ENCODE measurements at regions not wholly inside any gene's neighbourhood (a gene's known extent, or its start where the extent isn't known, plus 50 kb on each side); places are given as distances from the start of the nearest gene placed in this dataset.
"Not testable (repeated sequence)": the region's sequence is repeated elsewhere in the genome, so short reads cannot be mapped to it uniquely, and the experiment has no call there.

DNA sequence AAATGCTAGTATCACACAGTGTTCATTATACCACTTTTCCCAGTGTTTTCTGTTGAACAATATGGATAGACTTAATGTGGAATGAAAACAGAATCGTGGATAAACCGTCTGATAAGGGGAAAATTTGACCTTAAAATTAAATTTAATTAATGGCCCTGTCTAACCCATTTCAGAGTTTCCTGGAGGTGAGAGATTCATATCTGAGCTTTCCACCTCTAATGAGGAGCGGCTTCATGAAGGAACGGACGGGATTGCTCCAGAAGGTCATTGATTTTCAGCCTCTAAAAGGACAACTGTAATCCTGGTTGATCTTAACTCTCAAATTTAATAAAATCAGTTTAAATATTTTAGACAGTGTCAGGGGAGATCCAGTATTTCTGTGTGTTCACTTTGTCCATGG, 874.9 kb downstream of the GRID1 start:
- 69% methylated on average over 5 of the region's 5 CpGs for WGBS (ENCODE audit: low lambda C conversion rate, missing lambda C conversion rate)
- Histone ChIP-seq H3K79me2 (no peaks in the 10 kb centered on the region), H3K27me3 (no peaks in the 10 kb centered on the region), H4K20me1 (ENCODE audit: insufficient read depth, poor library complexity, severe bottlenecking) (no peaks in the 10 kb centered on the region), H3K4me2 (no peak overlapping the region), H3K4me1 (ENCODE audit: insufficient read depth) (no peaks in the 10 kb centered on the region), H3K9me2 (replicated peaks; ENCODE audit: insufficient read depth) (no peaks in the 10 kb centered on the region), H2AFZ (no peak overlapping the region), H3K9me3 (ENCODE audit: low read depth) (no peaks in the 10 kb centered on the region), H3K36me3 (replicated peaks; ENCODE audit: insufficient read depth, low read depth) (no peaks in the 10 kb centered on the region), H3K4me3 (no peak overlapping the region), H3K27ac (no peak overlapping the region)
- DNase-seq (ENCODE audit: low spot score): no peak
- TF ChIP-seq CTCF (IDR thresholded peaks at IDR 0.05; ENCODE audit: poor library complexity) (no peak), EZH2phosphoT487 (IDR thresholded peaks at IDR 0.05; ENCODE audit: low read depth, severe bottlenecking, unreplicated experiment) (no peak), EZH2 (IDR thresholded peaks at IDR 0.05; ENCODE audit: borderline replicate concordance) (no peak)

DNA sequence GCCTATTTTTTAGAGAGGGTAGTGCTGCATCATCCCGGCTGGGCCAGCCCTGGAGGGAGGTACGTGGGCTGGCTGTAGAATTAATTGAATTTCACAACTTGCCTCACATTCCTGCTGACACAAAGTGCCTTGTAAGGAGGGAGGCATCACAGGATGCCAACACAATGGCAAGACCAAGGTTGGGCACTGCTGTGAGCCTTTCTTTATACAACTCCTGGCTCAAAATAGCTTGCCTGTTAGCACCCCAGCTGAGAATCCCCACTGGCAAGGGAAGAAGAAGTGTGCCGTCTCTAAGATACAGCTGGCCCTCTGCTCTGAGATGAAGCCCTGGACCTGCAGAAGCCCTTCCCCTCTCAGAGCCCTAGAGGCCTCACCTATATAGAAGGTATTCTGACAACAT, 873.9 kb downstream of the GRID1 start:
- Histone ChIP-seq H3K4me3 (no peak overlapping the region), H3K79me2 (no peaks in the 10 kb centered on the region), H2AFZ (no peak overlapping the region), H3K36me3 (replicated peaks; ENCODE audit: insufficient read depth, low read depth) (no peaks in the 10 kb centered on the region), H3K9me3 (ENCODE audit: low read depth) (no peaks in the 10 kb centered on the region), H4K20me1 (ENCODE audit: insufficient read depth, poor library complexity, severe bottlenecking) (no peaks in the 10 kb centered on the region), H3K4me1 (ENCODE audit: insufficient read depth) (no peaks in the 10 kb centered on the region), H3K27me3 (no peaks in the 10 kb centered on the region), H3K27ac (no peak overlapping the region), H3K4me2 (no peak overlapping the region), H3K9me2 (replicated peaks; ENCODE audit: insufficient read depth) (no peaks in the 10 kb centered on the region)
- DNase-seq (ENCODE audit: low spot score): no peak
- WGBS (ENCODE audit: low lambda C conversion rate, missing lambda C conversion rate): 35% methylated on average over 3 of the region's 3 CpGs
- no peak for TF ChIP-seq EZH2 (IDR thresholded peaks at IDR 0.05; ENCODE audit: borderline replicate concordance)

DNA sequence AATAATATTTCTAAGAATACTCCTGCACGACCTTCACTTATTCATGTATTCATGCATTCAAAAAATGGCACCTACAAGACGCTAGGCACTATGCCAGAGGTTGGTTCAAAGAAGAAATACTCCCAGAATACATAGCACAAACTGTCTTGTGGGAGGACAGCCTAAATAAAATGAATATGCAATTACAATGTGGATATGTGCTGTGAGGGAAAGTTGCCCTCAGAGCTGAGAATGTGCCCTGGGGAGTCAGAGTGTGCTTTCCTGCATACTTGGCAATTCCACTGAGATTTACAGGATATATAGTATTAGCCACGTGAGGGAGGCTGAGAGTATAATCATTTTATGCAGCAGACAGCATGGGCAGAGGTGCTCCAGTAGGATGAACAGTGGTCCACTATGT, 872.9 kb downstream of the GRID1 start:
- Histone ChIP-seq H3K4me1 (ENCODE audit: insufficient read depth) (no peaks in the 10 kb centered on the region), H3K27me3 (no peaks in the 10 kb centered on the region), H3K79me2 (no peaks in the 10 kb centered on the region), H3K36me3 (replicated peaks; ENCODE audit: insufficient read depth, low read depth) (no peaks in the 10 kb centered on the region), H3K4me2 (no peak overlapping the region), H3K4me3 (no peak overlapping the region), H3K27ac (no peak overlapping the region), H3K9me3 (ENCODE audit: low read depth) (no peaks in the 10 kb centered on the region), H2AFZ (no peak overlapping the region), H4K20me1 (ENCODE audit: insufficient read depth, poor library complexity, severe bottlenecking) (no peaks in the 10 kb centered on the region), H3K9me2 (replicated peaks; ENCODE audit: insufficient read depth) (no peaks in the 10 kb centered on the region)
- no peak for TF ChIP-seq EZH2phosphoT487 (IDR thresholded peaks at IDR 0.05; ENCODE audit: low read depth, severe bottlenecking, unreplicated experiment)
- no peak for TF ChIP-seq CTCF (IDR thresholded peaks at IDR 0.05; ENCODE audit: poor library complexity)
- no peak for TF ChIP-seq EZH2 (IDR thresholded peaks at IDR 0.05; ENCODE audit: borderline replicate concordance)
- WGBS (ENCODE audit: low lambda C conversion rate, missing lambda C conversion rate): 67% methylated on average over 3 of the region's 3 CpGs
- DNase-seq (ENCODE audit: low spot score): no peak

DNA sequence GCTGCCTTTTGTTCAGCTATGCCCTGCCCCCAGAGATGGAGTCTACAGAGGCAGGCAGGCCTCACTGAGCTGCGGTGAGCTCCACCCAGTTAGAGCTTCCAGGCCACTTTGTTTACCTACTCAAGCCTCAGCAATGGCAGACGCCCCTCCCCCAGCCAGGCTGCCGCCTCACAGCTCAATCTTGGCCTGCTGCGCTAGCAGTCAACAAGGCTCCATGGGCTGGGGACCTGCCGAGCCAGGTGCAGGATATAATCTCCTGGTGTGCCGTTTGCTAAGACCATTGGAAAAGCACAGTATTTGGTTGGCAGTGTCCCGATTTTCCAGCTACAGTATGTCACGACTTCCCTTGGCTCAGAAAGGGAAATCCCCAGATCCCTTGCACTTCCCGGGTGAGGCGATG, 862.0 kb downstream of the GRID1 start:
- not testable (repeated sequence) for H3K36me3 ChIP-seq (replicated peaks; ENCODE audit: insufficient read depth, low read depth); H3K79me2 ChIP-seq; H3K27ac ChIP-seq; DNase-seq (ENCODE audit: low spot score); H3K9me2 ChIP-seq (replicated peaks; ENCODE audit: insufficient read depth); H3K4me2 ChIP-seq; H3K4me1 ChIP-seq (ENCODE audit: insufficient read depth); H3K27me3 ChIP-seq; H2AFZ ChIP-seq; H3K4me3 ChIP-seq; H4K20me1 ChIP-seq (ENCODE audit: insufficient read depth, poor library complexity, severe bottlenecking); H3K9me3 ChIP-seq (ENCODE audit: low read depth)
- WGBS (ENCODE audit: low lambda C conversion rate, missing lambda C conversion rate): 97% methylated on average over 10 of the region's 10 CpGs

GRCh38 chr10:85508159-85508558, 858.4 kb downstream of the GRID1 start:
- Histone ChIP-seq H3K27ac (no peak overlapping the region), H3K9me2 (replicated peaks; ENCODE audit: insufficient read depth) (no peaks in the 10 kb centered on the region), H3K4me3 (no peak overlapping the region), H3K9me3 (ENCODE audit: low read depth) (no peaks in the 10 kb centered on the region), H3K4me1 (ENCODE audit: insufficient read depth) (no peaks in the 10 kb centered on the region), H4K20me1 (ENCODE audit: insufficient read depth, poor library complexity, severe bottlenecking) (no peaks in the 10 kb centered on the region), H3K27me3 (no peaks in the 10 kb centered on the region), H3K4me2 (no peak overlapping the region), H2AFZ (no peak overlapping the region), H3K36me3 (replicated peaks; ENCODE audit: insufficient read depth, low read depth) (no peaks in the 10 kb centered on the region), H3K79me2 (no peaks in the 10 kb centered on the region)
- TF ChIP-seq EZH2 (IDR thresholded peaks at IDR 0.05; ENCODE audit: borderline replicate concordance) (no peak), CTCF (IDR thresholded peaks at IDR 0.05; ENCODE audit: poor library complexity) (no peak), EZH2phosphoT487 (IDR thresholded peaks at IDR 0.05; ENCODE audit: low read depth, severe bottlenecking, unreplicated experiment) (no peak)
- WGBS (ENCODE audit: low lambda C conversion rate, missing lambda C conversion rate): 78% methylated on average over 2 of the region's 2 CpGs
- DNase-seq (ENCODE audit: low spot score): no peak
